ENCODE measurements at regions not wholly inside any gene's neighbourhood (a gene's known extent, or its start where the extent isn't known, plus 50 kb on each side); places are given as distances from the start of the nearest gene placed in this dataset.

DNA sequence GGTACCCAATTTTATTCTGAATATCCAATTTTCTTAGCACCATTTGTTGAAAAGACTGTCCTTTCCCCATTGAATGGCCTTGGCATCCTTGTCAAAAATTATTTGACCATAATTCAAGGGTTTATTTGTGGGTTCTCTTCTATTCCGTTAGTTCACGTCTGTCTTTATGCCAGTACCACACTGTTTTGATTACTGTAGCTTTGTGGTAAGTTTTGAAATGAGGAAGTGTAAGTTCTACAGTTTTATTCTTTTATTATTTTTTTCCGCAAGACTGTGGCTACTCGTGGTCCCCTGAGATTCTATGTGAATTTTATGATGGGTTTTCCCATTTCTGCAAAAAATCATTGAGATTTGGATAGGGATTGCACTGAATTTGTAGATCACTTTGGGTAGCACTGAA is 402.6 kb downstream of the PLK2 start:
- no CpG with 5 or more reads among the region's 4 CpGs for WGBS (ENCODE audit: extremely low coverage, insufficient coverage, low lambda C conversion rate)
- H3K4me1 ChIP-seq (ENCODE audit: control insufficient read depth, low read depth, low read length): no peaks in the 10 kb centered on the region

DNA sequence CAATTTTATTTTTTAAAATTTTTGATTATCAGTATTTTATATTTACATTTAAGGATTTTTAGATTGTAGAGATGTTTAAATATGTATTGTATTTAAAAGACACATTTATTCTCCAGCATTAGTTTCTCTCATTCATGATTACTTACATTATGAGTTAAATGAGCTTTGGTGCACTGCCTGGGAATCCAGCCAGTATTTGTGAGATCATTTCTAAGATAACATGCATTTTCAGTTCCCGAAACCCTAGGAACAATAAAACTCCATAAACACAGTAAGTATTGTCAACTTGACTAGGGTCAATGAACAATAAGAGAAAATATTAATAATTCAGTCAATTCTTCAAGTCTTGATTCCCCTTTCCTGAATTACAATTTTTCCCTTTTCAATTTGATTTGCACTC is 403.3 kb downstream of the PLK2 start:
- Histone ChIP-seq H3K4me2 (ENCODE audit: low read length) (no peak overlapping the region), H3K36me3 (ENCODE audit: control insufficient read depth, insufficient read depth, low read length) (no peaks in the 10 kb centered on the region), H3K4me3 (ENCODE audit: low read length) (no peak overlapping the region), H3K27me3 (ENCODE audit: insufficient read depth, low read length, poor library complexity) (no peaks in the 10 kb centered on the region), H3K79me1 (ENCODE audit: low read length) (no peaks in the 10 kb centered on the region), H3K27ac (ENCODE audit: low read depth, low read length) (no peak overlapping the region), H3K4ac (ENCODE audit: low read depth, low read length) (no peak overlapping the region), H4K5ac (ENCODE audit: low read length) (no peak overlapping the region), H2BK15ac (replicated peaks; ENCODE audit: low read depth) (no peak overlapping the region), H2AK5ac (ENCODE audit: low read length) (no peak overlapping the region), H2BK5ac (ENCODE audit: low read length) (no peak overlapping the region), H3K4me1 (ENCODE audit: control insufficient read depth, low read depth, low read length) (no peaks in the 10 kb centered on the region), H4K8ac (ENCODE audit: low read depth, low read length) (no peak overlapping the region), H3K18ac (ENCODE audit: low read length) (no peak overlapping the region), H3K56ac (ENCODE audit: low read length) (no peak overlapping the region), H3K79me2 (ENCODE audit: control insufficient read depth, insufficient read depth, low read length) (no peaks in the 10 kb centered on the region), H3K23ac (ENCODE audit: low read length) (no peak overlapping the region), H2BK120ac (ENCODE audit: low read depth, low read length) (no peak overlapping the region), H3K9ac (ENCODE audit: low read length) (no peak overlapping the region)
- DNase-seq: no peak
- no CpG with 5 or more reads among the region's 1 CpG for WGBS (ENCODE audit: extremely low coverage, insufficient coverage, low lambda C conversion rate)

More for the DNA sequence above, 402.6 kb downstream of the PLK2 start:
- Histone ChIP-seq H3K4me2 (ENCODE audit: low read length) (no peak overlapping the region), H2AK5ac (ENCODE audit: low read length) (no peak overlapping the region), H4K8ac (ENCODE audit: low read depth, low read length) (no peak overlapping the region), H3K23ac (ENCODE audit: low read length) (no peak overlapping the region), H3K18ac (ENCODE audit: low read length) (no peak overlapping the region), H3K56ac (ENCODE audit: low read length) (no peak overlapping the region), H3K4ac (ENCODE audit: low read depth, low read length) (no peak overlapping the region), H3K27me3 (ENCODE audit: insufficient read depth, low read length, poor library complexity) (no peaks in the 10 kb centered on the region), H2BK5ac (ENCODE audit: low read length) (no peak overlapping the region), H3K79me1 (ENCODE audit: low read length) (no peaks in the 10 kb centered on the region), H3K36me3 (ENCODE audit: control insufficient read depth, insufficient read depth, low read length) (no peaks in the 10 kb centered on the region), H3K27ac (ENCODE audit: low read depth, low read length) (no peak overlapping the region), H4K5ac (ENCODE audit: low read length) (no peak overlapping the region), H2BK120ac (ENCODE audit: low read depth, low read length) (no peak overlapping the region), H3K9ac (ENCODE audit: low read length) (no peak overlapping the region), H3K4me3 (ENCODE audit: low read length) (no peak overlapping the region), H3K79me2 (ENCODE audit: control insufficient read depth, insufficient read depth, low read length) (no peaks in the 10 kb centered on the region), H2BK15ac (replicated peaks; ENCODE audit: low read depth) (no peak overlapping the region)
- no peak for DNase-seq

DNA sequence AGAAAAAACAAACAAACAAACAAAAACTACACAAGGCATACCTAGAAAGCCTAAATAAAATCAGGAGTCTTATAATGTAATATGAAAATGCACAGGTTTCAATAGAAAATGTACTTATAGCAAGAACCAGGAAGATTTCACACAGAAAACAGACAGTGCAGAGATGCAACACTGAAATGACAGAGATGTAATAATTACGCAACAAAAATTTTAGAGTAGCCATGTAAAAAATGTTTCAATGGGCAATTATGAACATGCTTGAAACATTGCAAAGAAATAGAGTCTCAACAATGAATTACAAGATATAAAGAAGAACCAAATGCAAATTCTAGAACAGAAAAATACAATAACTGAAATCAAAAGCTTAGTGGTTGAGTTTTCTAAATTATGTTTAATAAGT is 405.9 kb downstream of the PLK2 start:
- Histone ChIP-seq H3K79me1 (ENCODE audit: low read length) (no peaks in the 10 kb centered on the region), H3K27me3 (ENCODE audit: insufficient read depth, low read length, poor library complexity) (no peaks in the 10 kb centered on the region), H3K4ac (ENCODE audit: low read depth, low read length) (no peak overlapping the region), H4K8ac (ENCODE audit: low read depth, low read length) (no peak overlapping the region), H3K4me2 (ENCODE audit: low read length) (no peak overlapping the region), H3K18ac (ENCODE audit: low read length) (no peak overlapping the region), H4K5ac (ENCODE audit: low read length) (no peak overlapping the region), H3K36me3 (ENCODE audit: control insufficient read depth, insufficient read depth, low read length) (no peaks in the 10 kb centered on the region), H3K4me1 (ENCODE audit: control insufficient read depth, low read depth, low read length) (peaks cover under 1% of the 10 kb centered on the region), H3K79me2 (ENCODE audit: control insufficient read depth, insufficient read depth, low read length) (no peaks in the 10 kb centered on the region), H2BK120ac (ENCODE audit: low read depth, low read length) (no peak overlapping the region), H2BK5ac (ENCODE audit: low read length) (no peak overlapping the region), H3K9ac (ENCODE audit: low read length) (no peak overlapping the region), H3K23ac (ENCODE audit: low read length) (no peak overlapping the region), H3K56ac (ENCODE audit: low read length) (no peak overlapping the region), H2AK5ac (ENCODE audit: low read length) (no peak overlapping the region), H2BK15ac (replicated peaks; ENCODE audit: low read depth) (no peak overlapping the region), H3K4me3 (ENCODE audit: low read length) (no peak overlapping the region), H3K27ac (ENCODE audit: low read depth, low read length) (no peak overlapping the region)
- WGBS (ENCODE audit: extremely low coverage, insufficient coverage, low lambda C conversion rate): no CpG with 5 or more reads among the region's 1 CpG
- no peak for DNase-seq

DNA sequence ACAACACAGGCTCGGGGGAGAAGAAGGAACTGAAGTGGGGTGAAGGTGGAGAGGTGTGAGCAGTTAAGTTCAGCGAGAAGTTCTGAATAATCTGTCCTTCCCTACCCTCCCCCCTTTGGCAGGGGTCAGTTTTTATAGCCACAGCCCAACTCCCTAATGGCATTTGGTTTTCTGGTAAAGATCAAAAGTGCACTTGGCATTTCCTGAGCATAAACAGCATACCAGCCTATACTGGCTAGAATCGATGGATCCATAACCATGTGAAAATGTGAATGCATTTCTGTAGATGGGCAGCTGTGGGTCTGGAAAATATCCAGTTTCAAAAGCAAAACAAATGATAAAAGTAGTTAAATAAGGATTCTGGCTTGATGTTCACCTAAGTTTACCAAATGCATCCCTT is 410.9 kb downstream of the PLK2 start:
- H3K79me1 ChIP-seq (ENCODE audit: low read length): no peaks in the 10 kb centered on the region
- no peak overlapping the region for H2BK120ac ChIP-seq (ENCODE audit: low read depth, low read length)
- no peak overlapping the region for H3K27ac ChIP-seq (ENCODE audit: low read depth, low read length)
- peaks cover 2% of the 10 kb centered on the region for H3K4me1 ChIP-seq (ENCODE audit: control insufficient read depth, low read depth, low read length)
- DNase-seq: no peak
- H2BK15ac ChIP-seq (replicated peaks; ENCODE audit: low read depth): no peak overlapping the region
- H3K27me3 ChIP-seq (ENCODE audit: insufficient read depth, low read length, poor library complexity): no peaks in the 10 kb centered on the region
- no peak overlapping the region for H3K4me2 ChIP-seq (ENCODE audit: low read length)
- no peak overlapping the region for H2AK5ac ChIP-seq (ENCODE audit: low read length)
- H2BK5ac ChIP-seq (ENCODE audit: low read length): no peak overlapping the region
- H3K79me2 ChIP-seq (ENCODE audit: control insufficient read depth, insufficient read depth, low read length): no peaks in the 10 kb centered on the region
- H3K18ac ChIP-seq (ENCODE audit: low read length): no peak overlapping the region
- H4K8ac ChIP-seq (ENCODE audit: low read depth, low read length): no peak overlapping the region
- WGBS (ENCODE audit: extremely low coverage, insufficient coverage, low lambda C conversion rate): no CpG with 5 or more reads among the region's 3 CpGs
- no peak overlapping the region for H3K9ac ChIP-seq (ENCODE audit: low read length)
- H3K56ac ChIP-seq (ENCODE audit: low read length): no peak overlapping the region
- H4K5ac ChIP-seq (ENCODE audit: low read length): no peak overlapping the region
- no peak overlapping the region for H3K23ac ChIP-seq (ENCODE audit: low read length)
- H3K4ac ChIP-seq (ENCODE audit: low read depth, low read length): no peak overlapping the region
- H3K36me3 ChIP-seq (ENCODE audit: control insufficient read depth, insufficient read depth, low read length): no peaks in the 10 kb centered on the region
- H3K4me3 ChIP-seq (ENCODE audit: low read length): no peak overlapping the region

DNA sequence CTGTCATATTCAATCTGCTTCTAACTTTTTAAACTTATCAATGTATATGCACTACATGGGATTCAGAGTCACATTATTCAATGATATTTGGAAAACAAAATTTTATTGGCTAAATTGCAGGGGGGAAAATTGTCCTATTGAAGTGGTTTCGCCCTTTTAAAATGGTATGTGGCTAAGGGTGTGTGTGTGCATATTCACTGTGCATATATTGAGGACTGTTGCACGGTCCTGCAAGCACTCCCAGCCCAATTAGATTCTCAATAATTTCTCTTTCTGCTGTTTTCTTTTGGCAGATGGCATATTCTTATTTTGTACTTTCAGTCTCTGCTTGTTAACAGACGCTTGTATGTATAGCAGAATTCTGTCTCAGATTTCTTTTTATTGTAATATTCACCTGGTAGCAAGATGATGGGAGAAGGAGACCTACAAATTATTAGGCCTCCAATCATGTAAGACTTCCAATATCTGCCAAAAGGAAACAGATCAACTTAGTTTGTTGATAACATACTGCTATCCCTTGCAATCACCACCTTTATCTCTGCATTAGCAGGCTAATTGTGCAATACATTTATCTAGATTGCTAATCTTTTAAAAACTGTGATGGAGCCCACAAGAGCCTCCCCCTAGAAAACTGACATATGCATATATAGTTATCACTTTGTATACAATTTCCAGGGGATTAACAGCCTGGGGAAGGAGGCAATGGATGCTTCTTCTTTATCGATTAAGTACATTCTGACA is 411.5 kb downstream of the PLK2 start:
- no peak overlapping the region for H2AK5ac ChIP-seq (ENCODE audit: low read length)
- no peaks in the 10 kb centered on the region for H3K36me3 ChIP-seq (ENCODE audit: control insufficient read depth, insufficient read depth, low read length)
- no peaks in the 10 kb centered on the region for H3K27me3 ChIP-seq (ENCODE audit: insufficient read depth, low read length, poor library complexity)
- H4K8ac ChIP-seq (ENCODE audit: low read depth, low read length): no peak overlapping the region
- WGBS (ENCODE audit: extremely low coverage, insufficient coverage, low lambda C conversion rate): no CpG with 5 or more reads among the region's 4 CpGs
- no peak overlapping the region for H2BK120ac ChIP-seq (ENCODE audit: low read depth, low read length)
- H3K4me3 ChIP-seq (ENCODE audit: low read length): no peak overlapping the region
- peaks cover 2% of the 10 kb centered on the region for H3K4me1 ChIP-seq (ENCODE audit: control insufficient read depth, low read depth, low read length)
- H3K79me1 ChIP-seq (ENCODE audit: low read length): no peaks in the 10 kb centered on the region
- no peak overlapping the region for H3K18ac ChIP-seq (ENCODE audit: low read length)
- H3K56ac ChIP-seq (ENCODE audit: low read length): no peak overlapping the region
- H3K27ac ChIP-seq (ENCODE audit: low read depth, low read length): no peak overlapping the region
- no peak overlapping the region for H4K5ac ChIP-seq (ENCODE audit: low read length)
- H2BK5ac ChIP-seq (ENCODE audit: low read length): no peak overlapping the region
- no peaks in the 10 kb centered on the region for H3K79me2 ChIP-seq (ENCODE audit: control insufficient read depth, insufficient read depth, low read length)
- H3K9ac ChIP-seq (ENCODE audit: low read length): no peak overlapping the region
- DNase-seq: peak; percentile 66
- H3K4me2 ChIP-seq (ENCODE audit: low read length): no peak overlapping the region
- no peak overlapping the region for H3K23ac ChIP-seq (ENCODE audit: low read length)
- no peak overlapping the region for H3K4ac ChIP-seq (ENCODE audit: low read depth, low read length)
- no peak overlapping the region for H2BK15ac ChIP-seq (replicated peaks; ENCODE audit: low read depth)

DNA sequence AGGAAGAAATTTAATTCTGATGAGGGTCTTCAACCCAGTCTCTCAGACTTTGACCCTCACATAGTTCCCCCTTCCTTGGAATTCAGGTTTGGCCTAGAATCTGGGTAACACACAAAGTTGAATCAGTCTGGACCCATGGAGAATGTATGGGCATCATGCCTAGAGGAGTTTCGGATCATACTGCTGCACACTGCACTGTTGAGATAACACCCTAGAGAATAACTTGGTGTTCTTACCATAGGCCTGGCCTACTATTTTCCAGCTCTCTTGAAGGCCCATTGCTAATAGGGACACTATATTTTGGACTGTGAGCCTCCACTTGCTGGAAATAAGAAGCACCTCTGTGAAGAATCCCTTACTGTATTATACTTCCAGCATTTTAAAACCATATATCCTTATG is 413.5 kb downstream of the PLK2 start:
- no peak overlapping the region for H4K8ac ChIP-seq (ENCODE audit: low read depth, low read length)
- H3K27me3 ChIP-seq (ENCODE audit: insufficient read depth, low read length, poor library complexity): no peaks in the 10 kb centered on the region
- no peak overlapping the region for H2BK5ac ChIP-seq (ENCODE audit: low read length)
- H3K4me1 ChIP-seq (ENCODE audit: control insufficient read depth, low read depth, low read length): peaks cover 2% of the 10 kb centered on the region
- no peak overlapping the region for H3K23ac ChIP-seq (ENCODE audit: low read length)
- no CpG with 5 or more reads among the region's 1 CpG for WGBS (ENCODE audit: extremely low coverage, insufficient coverage, low lambda C conversion rate)
- H3K9ac ChIP-seq (ENCODE audit: low read length): no peak overlapping the region
- H3K4me3 ChIP-seq (ENCODE audit: low read length): no peak overlapping the region
- no peaks in the 10 kb centered on the region for H3K79me2 ChIP-seq (ENCODE audit: control insufficient read depth, insufficient read depth, low read length)
- H3K36me3 ChIP-seq (ENCODE audit: control insufficient read depth, insufficient read depth, low read length): no peaks in the 10 kb centered on the region
- no peak overlapping the region for H2AK5ac ChIP-seq (ENCODE audit: low read length)
- H3K4ac ChIP-seq (ENCODE audit: low read depth, low read length): no peak overlapping the region
- H3K56ac ChIP-seq (ENCODE audit: low read length): no peak overlapping the region
- no peak overlapping the region for H4K5ac ChIP-seq (ENCODE audit: low read length)
- H2BK120ac ChIP-seq (ENCODE audit: low read depth, low read length): no peak overlapping the region
- H3K27ac ChIP-seq (ENCODE audit: low read depth, low read length): no peak overlapping the region
- H3K4me2 ChIP-seq (ENCODE audit: low read length): no peak overlapping the region
- H2BK15ac ChIP-seq (replicated peaks; ENCODE audit: low read depth): peak overlapping the region; percentile 57
- no peaks in the 10 kb centered on the region for H3K79me1 ChIP-seq (ENCODE audit: low read length)
- H3K18ac ChIP-seq (ENCODE audit: low read length): no peak overlapping the region
- DNase-seq: no peak
